ENCODE measurements at regions not wholly inside any gene's neighbourhood (a gene's known extent, or its start where the extent isn't known, plus 50 kb on each side); places are given as distances from the start of the nearest gene placed in this dataset.
A peak's percentile ranks its signal among the peaks of the same experiment; 100 is the strongest.
"Not testable (repeated sequence)": the region's sequence is repeated elsewhere in the genome, so short reads cannot be mapped to it uniquely, and the experiment has no call there.

- no peak for FAIRE-seq
Measured at GRCh38 chr3:69688400-69688799, 50.9 kb upstream of the MITF start.

- FAIRE-seq = no peak
Measured at GRCh38 chr3:69687641-69688040, 51.6 kb upstream of the MITF start.

GRCh38 chr3:69686056-69686455, 53.2 kb upstream of the MITF start:
- FAIRE-seq = no peak

GRCh38 chr3:69684309-69684961, 54.8 kb upstream of the MITF start:
- no peak for FAIRE-seq

GRCh38 chr3:69683082-69683806, 56.0 kb upstream of the MITF start:
- no peak for FAIRE-seq

GRCh38 chr3:69677456-69677855, 61.8 kb upstream of the MITF start:
- FAIRE-seq = not testable (repeated sequence)

- no peak for FAIRE-seq
Measured at GRCh38 chr3:69675786-69676530, 63.3 kb upstream of the MITF start.

- FAIRE-seq = no peak
Measured at GRCh38 chr3:69674752-69675151, 64.5 kb upstream of the MITF start.

- peak; percentile 63 for FAIRE-seq
Measured at GRCh38 chr3:69671082-69671952, 67.9 kb upstream of the MITF start.

- no peak for FAIRE-seq
Measured at GRCh38 chr3:69669070-69669469, 70.2 kb upstream of the MITF start.

GRCh38 chr3:69665026-69665737, 74.1 kb upstream of the MITF start:
- no peak for FAIRE-seq

GRCh38 chr3:69660631-69661030, 78.6 kb upstream of the MITF start:
- FAIRE-seq = no peak

GRCh38 chr3:69659180-69659910, 79.9 kb upstream of the MITF start:
- no peak for FAIRE-seq

GRCh38 chr3:69658514-69659140, 80.6 kb upstream of the MITF start:
- no peak for FAIRE-seq

- not testable (repeated sequence) for FAIRE-seq
Measured at GRCh38 chr3:69657030-69657429, 82.2 kb upstream of the MITF start.

GRCh38 chr3:69651765-69652164, 87.5 kb upstream of the MITF start:
- no peak for FAIRE-seq

- FAIRE-seq = no peak
Measured at GRCh38 chr3:69650066-69650419, 89.2 kb upstream of the MITF start.

- no peak for FAIRE-seq
Measured at GRCh38 chr3:69649120-69650065, 89.9 kb upstream of the MITF start.

- FAIRE-seq = no peak
Measured at GRCh38 chr3:69648126-69648525, 91.1 kb upstream of the MITF start.
